ENCODE measurements at regions not wholly inside any gene's neighbourhood (a gene's known extent, or its start where the extent isn't known, plus 50 kb on each side); places are given as distances from the start of the nearest gene placed in this dataset.

GRCh38 chr3:72590732-72591221, 257.5 kb downstream of the SHQ1 start:
- DNase-seq, result peak; percentile 68

- no peak for DNase-seq
Measured at GRCh38 chr3:72587282-72587681, 261.0 kb downstream of the SHQ1 start.

DNA sequence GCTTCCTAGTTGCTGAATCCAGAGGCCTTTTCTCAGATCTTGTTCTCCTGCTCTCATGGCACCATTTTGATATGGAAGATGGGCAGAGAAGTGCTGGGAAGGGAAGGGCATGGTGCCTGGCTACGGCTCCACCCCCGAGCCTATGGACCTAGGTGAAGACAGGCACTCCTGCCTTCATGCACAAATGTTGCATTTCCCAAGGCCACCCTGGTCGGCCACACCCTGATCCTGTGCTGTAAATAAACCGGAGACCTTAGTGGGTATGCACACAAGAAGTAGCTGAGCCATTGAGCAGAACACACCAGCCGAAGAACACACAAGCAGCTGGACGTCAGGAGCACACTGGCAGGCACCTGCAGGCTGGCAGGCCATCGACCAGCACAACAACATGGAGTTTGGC, 261.6 kb downstream of the SHQ1 start:
- DNase-seq, result no peak

GRCh38 chr3:72585966-72586365, 262.3 kb downstream of the SHQ1 start:
- no peak for DNase-seq

DNA sequence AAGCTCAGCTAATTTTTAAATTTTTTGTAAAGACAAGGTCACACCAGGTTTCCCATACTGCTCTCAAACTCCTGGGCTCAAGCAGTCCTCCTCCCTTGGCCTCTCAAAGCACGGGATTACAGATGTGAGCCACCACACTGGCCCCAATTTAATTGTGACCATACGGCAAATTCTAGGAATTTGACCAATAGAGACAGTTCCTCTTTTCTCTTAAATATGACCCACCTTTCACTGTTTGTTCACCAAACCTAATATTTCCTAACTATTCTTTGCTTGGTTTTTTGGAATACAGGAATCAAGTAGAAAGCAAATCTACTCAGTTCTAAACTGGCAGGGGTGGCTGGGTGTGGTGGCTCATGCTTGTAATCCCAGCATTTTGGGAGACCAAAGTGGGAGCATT, 264.0 kb downstream of the SHQ1 start:
- DNase-seq, result no peak

DNA sequence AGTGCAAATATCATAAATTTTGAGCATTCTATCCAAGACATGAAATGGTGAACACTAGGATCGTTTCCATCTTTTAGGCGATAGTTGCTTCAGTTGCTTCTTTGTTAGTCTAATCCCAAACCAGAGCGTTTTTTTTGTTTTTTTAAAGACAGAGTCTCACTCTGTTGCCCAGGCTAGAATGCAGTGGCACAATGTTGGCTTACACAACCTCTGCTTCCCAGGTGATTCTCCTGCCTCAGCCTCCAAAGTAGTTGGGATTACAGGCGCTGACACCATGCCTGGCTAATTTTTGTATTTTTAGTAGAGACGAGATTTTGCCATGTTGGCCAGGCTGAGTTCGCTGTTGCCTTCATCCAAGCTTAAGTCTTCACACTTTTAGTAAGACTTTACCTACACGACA, 265.3 kb downstream of the SHQ1 start:
- DNase-seq, result no peak

GRCh38 chr3:72582211-72582878, 265.9 kb downstream of the SHQ1 start:
- DNase-seq, result no peak

- DNase-seq, result no peak
Measured at GRCh38 chr3:72580900-72581299, 267.3 kb downstream of the SHQ1 start.

GRCh38 chr3:72580246-72580756, 267.9 kb downstream of the SHQ1 start:
- no peak for DNase-seq

DNA sequence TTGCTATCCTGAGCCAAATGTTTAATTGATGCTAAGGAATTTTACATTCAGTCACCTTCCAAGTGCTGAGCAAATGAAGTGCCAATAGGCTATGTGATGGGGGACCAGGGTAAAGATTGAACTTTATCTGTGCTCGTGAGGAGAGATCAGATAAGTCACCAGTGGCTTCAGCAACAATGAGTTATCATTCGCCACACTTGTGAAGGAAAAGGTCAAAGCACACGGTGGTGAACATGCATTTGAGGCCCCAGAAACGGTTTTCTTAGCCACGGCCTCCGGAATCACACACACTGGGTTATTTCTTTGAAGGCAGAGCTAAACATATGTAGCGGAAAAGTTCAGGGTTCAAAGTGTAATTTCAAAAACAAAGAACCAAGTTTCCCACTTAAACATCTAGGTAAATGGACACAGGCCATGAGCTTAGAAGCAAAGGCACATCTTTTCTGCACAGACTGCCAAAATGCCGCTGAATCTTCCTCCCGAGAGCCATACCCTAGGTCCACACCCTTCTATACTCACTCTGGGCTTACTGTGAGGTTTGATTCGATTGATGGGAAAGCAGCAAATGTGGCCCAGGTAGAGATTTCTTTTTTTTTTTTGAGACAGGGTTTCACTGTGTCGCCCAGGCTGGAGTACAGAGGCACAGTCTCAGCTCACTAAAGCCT, 268.5 kb downstream of the SHQ1 start:
- DNase-seq, result no peak

DNA sequence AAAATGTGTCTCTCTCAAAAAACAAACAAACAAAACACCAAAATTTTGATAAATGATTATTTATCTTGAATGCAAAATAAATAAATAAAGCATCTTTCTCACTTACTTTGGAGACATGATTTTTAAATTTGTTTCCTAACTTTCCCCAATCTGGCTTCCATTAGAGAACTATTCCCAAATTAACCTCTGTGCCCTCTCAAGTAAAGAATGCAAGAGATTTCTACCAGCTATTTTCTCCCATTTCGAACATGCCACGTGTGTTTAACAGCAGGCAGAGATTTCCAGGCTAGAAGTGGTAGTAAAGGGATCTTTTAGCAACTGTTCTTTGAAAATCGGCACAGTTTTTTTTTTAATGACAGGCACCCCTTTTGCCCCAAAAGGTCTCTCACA, 269.1 kb downstream of the SHQ1 start:
- DNase-seq, result no peak

DNA sequence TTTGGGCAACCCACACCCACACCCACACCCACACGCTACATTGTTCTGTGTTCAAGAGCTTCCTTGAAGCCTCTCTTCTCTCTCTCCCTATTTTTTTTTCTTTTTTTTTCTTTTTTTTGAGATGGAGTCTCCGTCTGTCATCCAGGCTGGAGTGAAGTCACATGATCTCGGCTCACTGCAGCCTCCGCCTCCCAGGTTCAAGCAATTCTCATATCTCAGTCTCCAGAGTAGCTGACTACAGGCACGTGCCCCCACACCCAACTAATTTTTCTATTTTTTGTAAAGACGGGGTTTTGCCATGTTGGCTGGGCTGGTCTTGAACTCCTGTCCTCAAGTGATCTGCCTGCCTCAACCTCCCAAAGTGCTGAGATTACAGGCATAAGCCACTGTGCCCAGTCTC, 271.1 kb downstream of the SHQ1 start:
- DNase-seq, result no peak

GRCh38 chr3:72576563-72576962, 271.7 kb downstream of the SHQ1 start:
- DNase-seq, result no peak

DNA sequence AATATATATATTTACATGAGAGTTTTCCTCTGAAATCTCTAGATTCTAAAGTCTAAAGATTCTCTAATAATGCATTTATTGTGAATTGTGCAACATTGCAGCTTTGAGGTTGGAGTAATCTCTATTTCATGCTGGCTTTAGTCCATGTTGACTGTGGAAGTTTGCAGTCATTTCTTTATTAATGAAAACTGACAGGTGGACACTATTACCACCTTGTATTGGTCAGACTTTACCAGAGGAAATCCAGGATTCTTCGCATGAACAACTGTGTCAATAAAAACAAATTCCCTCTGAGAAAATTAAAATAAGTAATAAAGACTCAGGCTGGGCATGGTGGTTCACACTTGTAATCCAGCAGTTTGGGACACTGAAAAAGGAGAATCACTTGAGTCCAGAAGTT, 274.1 kb downstream of the SHQ1 start:
- no peak for DNase-seq

GRCh38 chr3:72573051-72573450, 275.2 kb downstream of the SHQ1 start:
- DNase-seq, result no peak

DNA sequence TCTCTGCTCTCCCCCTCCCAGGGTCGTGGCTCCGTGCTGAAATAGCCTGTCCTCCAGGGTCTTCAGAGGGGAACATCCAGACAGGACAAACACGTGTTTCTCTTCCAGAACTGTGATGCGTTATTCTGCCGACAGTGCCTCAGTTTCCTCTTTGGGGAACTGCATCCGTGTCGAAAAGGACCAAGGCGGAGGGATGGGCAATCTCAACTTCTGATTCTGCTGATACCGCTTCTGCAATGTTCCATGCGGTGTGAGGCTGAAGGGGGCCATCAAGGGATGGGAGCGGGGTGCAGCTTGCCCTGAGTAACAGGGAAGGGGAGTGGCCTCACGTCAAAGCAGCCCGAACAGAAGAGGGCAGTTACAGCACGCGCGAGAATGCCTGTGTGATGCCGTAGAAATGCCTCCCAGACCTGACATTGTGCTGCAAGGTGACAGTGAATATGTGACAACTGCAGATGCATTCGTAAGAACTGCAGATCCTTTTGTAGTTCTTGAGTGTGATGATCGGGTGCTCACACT, 275.7 kb downstream of the SHQ1 start:
- DNase-seq, result no peak

GRCh38 chr3:72571638-72572114, 276.6 kb downstream of the SHQ1 start:
- DNase-seq, result no peak

DNA sequence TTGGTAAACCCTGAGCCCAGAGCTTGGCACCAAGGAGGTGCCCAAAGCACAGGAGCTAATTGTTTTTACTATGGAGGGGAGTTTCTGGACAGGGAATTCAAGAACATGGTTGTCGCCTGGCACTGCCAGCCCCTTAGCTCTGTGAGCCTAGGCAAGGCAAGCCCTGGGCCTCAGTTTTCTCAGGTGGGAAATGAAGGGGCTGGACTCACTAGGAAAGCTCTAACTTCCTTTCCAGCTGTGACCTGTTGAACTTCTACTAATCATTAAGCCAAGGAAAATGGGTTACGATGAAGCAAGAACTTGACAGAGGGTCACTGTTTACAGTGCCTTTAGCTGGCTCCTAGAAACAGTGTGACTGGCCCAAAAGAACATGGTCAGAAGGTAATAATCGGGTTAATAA, 277.2 kb downstream of the SHQ1 start:
- DNase-seq, result no peak

DNA sequence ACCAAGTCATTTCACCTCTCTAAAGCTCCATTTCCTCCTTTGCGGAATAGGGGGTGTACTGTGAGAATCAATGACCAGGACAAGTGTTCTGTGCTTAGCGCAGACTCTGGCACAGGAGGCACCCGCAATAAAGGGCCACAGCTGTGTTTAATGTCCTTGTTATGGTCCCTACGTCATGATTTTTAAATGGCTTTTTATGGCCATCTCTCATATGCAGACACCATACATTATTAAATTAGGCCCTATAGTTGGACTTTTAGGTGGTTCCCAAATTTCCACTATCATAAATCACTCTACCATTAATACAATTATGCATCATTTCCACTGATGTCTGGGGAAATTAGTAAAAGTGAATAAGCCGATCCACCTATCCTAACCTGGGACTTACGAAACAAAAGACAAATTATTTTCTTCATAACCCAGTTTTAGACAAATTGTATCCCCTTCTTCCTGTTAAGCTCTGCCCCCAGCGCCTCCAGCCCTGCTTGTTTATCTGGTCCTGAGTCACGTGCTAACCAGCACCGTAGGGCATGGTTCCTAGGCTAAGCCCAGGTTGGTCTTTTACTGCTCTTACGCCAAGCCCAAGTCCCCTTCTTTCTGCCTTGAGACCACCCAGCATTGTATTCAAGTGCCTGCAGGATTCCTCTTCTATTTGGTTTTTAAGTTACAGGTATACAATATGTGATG, 278.3 kb downstream of the SHQ1 start:
- DNase-seq, result no peak

DNA sequence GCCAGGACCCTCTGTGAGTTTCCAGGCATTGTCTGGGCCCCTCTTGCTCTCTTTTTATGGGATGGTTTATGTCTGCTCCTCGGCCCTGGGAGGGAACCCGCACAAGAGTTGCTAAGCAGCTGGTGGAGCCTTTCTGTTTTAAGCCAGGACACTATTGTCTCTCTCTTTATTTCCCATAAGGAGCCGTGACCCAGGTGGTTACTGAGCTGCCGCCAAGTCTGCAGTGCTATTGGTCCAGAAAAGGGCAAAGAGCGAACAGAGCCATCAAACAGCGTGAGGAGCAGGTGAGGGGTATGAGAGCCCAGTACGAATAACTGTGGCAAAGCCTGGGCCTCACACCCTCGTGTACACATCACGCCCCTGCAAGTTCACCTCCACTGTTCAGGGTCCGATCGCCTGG, 280.2 kb downstream of the SHQ1 start:
- DNase-seq, result no peak

DNA sequence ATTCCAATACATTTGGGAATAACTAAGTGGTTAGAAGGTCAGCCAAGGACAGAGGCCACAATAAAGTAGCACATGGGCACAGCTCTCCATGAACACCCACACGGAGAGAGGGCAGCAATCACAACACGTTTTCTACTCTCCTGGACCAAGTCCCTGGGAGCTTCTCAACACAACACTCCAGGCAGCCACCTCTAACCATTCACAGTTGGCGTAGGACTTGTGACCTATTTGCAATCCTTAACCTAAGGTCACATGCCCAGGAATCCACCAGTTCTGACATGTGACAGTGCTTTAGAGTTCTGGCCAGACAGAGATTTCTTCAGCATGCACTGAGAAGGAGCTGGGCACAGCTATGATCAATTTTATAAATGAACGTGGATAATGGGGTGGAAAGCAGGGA, 280.8 kb downstream of the SHQ1 start:
- DNase-seq, result no peak

- DNase-seq, result no peak
Measured at GRCh38 chr3:72565593-72565992, 282.7 kb downstream of the SHQ1 start.

GRCh38 chr3:72563690-72564370, 284.4 kb downstream of the SHQ1 start:
- no peak for DNase-seq
